GM12891 (cell line): ENCODE measurements at regions not wholly inside any gene's neighbourhood (a gene's known extent, or its start where the extent isn't known, plus 50 kb on each side); places are given as distances from the start of the nearest gene placed in this dataset.

Source experiments
- PAX5 ChIP-seq: IDR thresholded peaks from 2 replicates; pipeline ENCODE4 v1.6.1; 2011; ENCODE audit warnings: low read length, moderate library complexity, mild to moderate bottlenecking; ENCODE audit not compliant: insufficient read depth, severe bottlenecking
- POLR2A ChIP-seq: IDR thresholded peaks from 2 replicates; pipeline ENCODE4 v1.6.1; 2011; ENCODE audit warnings: low read depth, low read length, control low read depth
- POLR2AphosphoS5 ChIP-seq: IDR thresholded peaks from 2 replicates; pipeline ENCODE4 v1.6.1; 2011; ENCODE audit warnings: low read depth, low read length, control low read depth
- POU2F2 ChIP-seq: IDR thresholded peaks from 2 replicates; pipeline ENCODE4 v1.6.1; 2011; ENCODE audit warnings: low read depth, mild to moderate bottlenecking, control low read depth, low read length, moderate library complexity
- SPI1 ChIP-seq: IDR thresholded peaks from 2 replicates; pipeline ENCODE4 v1.6.1; 2011; ENCODE audit warnings: low read depth, low read length, control low read depth
- TAF1 ChIP-seq: IDR thresholded peaks from 2 replicates; pipeline ENCODE4 v1.6.1; 2011; ENCODE audit warnings: low read depth, low read length, control low read depth

DNA sequence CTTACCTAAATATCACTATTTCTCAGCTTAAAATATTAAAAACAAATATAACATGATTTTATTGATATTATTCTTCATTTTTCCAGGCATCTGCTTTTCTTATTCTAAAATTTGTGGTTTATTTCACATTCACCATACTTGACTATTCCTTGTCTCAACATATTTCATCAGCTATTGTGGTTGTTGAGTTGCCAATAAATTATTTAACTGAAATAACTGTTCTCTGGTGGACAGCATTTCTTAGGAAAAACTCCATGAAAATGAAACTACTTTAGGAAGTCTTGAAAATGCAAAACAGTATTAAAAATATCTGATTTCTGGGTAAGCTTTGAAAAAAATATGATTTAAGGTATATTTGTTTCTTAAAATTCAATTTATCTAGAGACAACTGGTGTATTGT, 122.9 kb upstream of the SEMA3A start:
- TF ChIP-seq TAF1 = no peak
- no peak for TF ChIP-seq PAX5
- TF ChIP-seq POLR2A = no peak
- no peak for TF ChIP-seq POLR2AphosphoS5
- TF ChIP-seq SPI1 = no peak
- TF ChIP-seq POU2F2 = no peak
